K562 (cell line): ENCODE measurements at regions not wholly inside any gene's neighbourhood (a gene's known extent, or its start where the extent isn't known, plus 50 kb on each side); places are given as distances from the start of the nearest gene placed in this dataset.

Experiments
- ATF7 ChIP-seq: fragments of 450-650 bp; IDR thresholded peaks from 2 replicates; pipeline ENCODE4 v1.7.1; 2014; ENCODE audit warnings: mild to moderate bottlenecking, moderate library complexity
- CREB1 ChIP-seq, 2 experiments: sonication (generic) in 1 of 2; formaldehyde crosslinking in 1 of 2; IDR thresholded peaks; 2 replicates each; pipeline versions ENCODE4 v1.6.1 to v1.8.0; 2012 to 2022; ENCODE audit warnings: inconsistent platforms in 1 of 2, mild to moderate bottlenecking in 1 of 2, missing genetic modification reagents in 1 of 2, moderate library complexity in 1 of 2
- EP300 ChIP-seq: IDR thresholded peaks from 2 replicates; pipeline ENCODE4 v1.6.1; 2012; ENCODE audit warnings: low read length, improper control_type of control experiment
- ETS2 ChIP-seq: IDR thresholded peaks from 2 replicates; pipeline ENCODE4 v1.6.1; 2016; ENCODE audit warnings: borderline replicate concordance, missing genetic modification characterization, mild to moderate bottlenecking, moderate library complexity, missing compliant biosample characterization; ENCODE audit not compliant: poor library complexity, severe bottlenecking
- HNRNPK ChIP-seq: fragments of 200-400 bp; formaldehyde crosslinking; IDR thresholded peaks from one replicate; pipeline ENCODE4 v1.6.1; 2018; ENCODE audit warnings: mild to moderate bottlenecking, low read depth, low read length; ENCODE audit not compliant: poor library complexity, severe bottlenecking
- RFX5 ChIP-seq: IDR thresholded peaks from 2 replicates; pipeline ENCODE4 v1.6.1; 2011; ENCODE audit warnings: low read depth, mild to moderate bottlenecking, improper control_type of control experiment, low read length
- SP2 ChIP-seq: IDR thresholded peaks from 2 replicates; pipeline ENCODE4 v1.6.1; 2011; ENCODE audit warnings: mild to moderate bottlenecking, low read depth, low read length, moderate library complexity; ENCODE audit not compliant: poor library complexity, severe bottlenecking; ENCODE audit errors: extremely low read depth
- XRCC4 ChIP-seq: IDR thresholded peaks from one replicate; pipeline ENCODE4 v1.6.1; 2011; ENCODE audit not compliant: insufficient read depth, insufficient read length; ENCODE audit errors: extremely low read depth
- ZNF274 ChIP-seq: IDR thresholded peaks from 2 replicates; pipeline ENCODE4 v1.6.1; 2011; ENCODE audit warnings: low read depth, mild to moderate bottlenecking, low read length, moderate library complexity, borderline replicate concordance
- TF ChIP-seq, protein P1 (sequence below): sonication (generic); formaldehyde crosslinking; IDR thresholded peaks from 2 replicates; pipeline ENCODE4 v1.8.1; 2023; ENCODE audit warnings: mild to moderate bottlenecking, missing genetic modification reagents
- TF ChIP-seq, protein P2 (sequence below), 3 experiments: IDR thresholded peaks in 2 of 3; conservative IDR thresholded peaks in 1 of 3; 2 replicates each; pipeline ENCODE4 v1.5.1; 2011 to 2012; ENCODE audit warnings: low read length in 3 of 3, mild to moderate bottlenecking in 3 of 3, control low read depth in 2 of 3, improper control_type of control experiment in 1 of 3, inconsistent platforms in 1 of 3, low read depth in 1 of 3, mixed read lengths in 1 of 3, moderate library complexity in 1 of 3; ENCODE audit not compliant: insufficient read depth in 2 of 3
- TF ChIP-seq, protein P3 (sequence below), 3 experiments: fragments of 200-800 bp in 1 of 3; fragments of 250-450 bp in 1 of 3; fragments of 450-650 bp in 1 of 3; sonication (Bioruptor Pico) in 1 of 3; sonication (Bioruptor generic) in 1 of 3; formaldehyde crosslinking in 1 of 3; IDR thresholded peaks; 2 replicates each; pipeline versions ENCODE4 v1.6.1 to v1.8.0; 2016 to 2022; ENCODE audit warnings: mild to moderate bottlenecking in 2 of 3, missing genetic modification characterization in 2 of 3, missing compliant biosample characterization in 1 of 3, moderate library complexity in 1 of 3
- TF ChIP-seq, protein P4 (sequence below): fragments of 250-450 bp; sonication (Bioruptor Pico); IDR thresholded peaks from 2 replicates; pipeline ENCODE4 v1.5.0; 2021; ENCODE audit warnings: mild to moderate bottlenecking, borderline replicate concordance

DNA sequence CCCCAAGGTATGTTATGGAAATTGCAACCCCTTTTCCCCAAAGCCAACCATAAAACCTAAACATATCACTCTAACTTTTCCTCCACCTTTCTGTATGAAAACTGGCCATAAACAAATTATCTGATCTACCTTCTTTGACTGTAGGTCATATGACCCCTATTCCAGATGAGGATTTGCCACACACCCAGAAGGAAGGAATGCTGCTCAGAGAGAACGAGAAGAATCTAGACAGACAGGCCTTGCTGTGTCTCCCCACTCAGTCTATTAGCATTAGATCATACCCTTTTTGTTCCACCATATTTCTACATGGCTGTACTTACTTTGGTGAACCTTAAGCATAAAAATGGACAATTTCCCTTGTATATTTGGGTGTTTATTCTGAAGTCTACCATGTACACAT is 113.0 kb upstream of the PHYHIPL start:
- TF ChIP-seq, protein P1, sequence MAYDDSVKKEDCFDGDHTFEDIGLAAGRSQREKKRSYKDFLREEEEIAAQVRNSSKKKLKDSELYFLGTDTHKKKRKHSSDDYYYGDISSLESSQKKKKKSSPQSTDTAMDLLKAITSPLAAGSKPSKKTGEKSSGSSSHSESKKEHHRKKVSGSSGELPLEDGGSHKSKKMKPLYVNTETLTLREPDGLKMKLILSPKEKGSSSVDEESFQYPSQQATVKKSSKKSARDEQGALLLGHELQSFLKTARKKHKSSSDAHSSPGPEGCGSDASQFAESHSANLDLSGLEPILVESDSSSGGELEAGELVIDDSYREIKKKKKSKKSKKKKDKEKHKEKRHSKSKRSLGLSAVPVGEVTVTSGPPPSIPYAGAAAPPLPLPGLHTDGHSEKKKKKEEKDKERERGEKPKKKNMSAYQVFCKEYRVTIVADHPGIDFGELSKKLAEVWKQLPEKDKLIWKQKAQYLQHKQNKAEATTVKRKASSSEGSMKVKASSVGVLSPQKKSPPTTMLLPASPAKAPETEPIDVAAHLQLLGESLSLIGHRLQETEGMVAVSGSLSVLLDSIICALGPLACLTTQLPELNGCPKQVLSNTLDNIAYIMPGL (CRISPR knock-in tag), result no peak
- no peak for TF ChIP-seq EP300
- TF ChIP-seq RFX5, result no peak
- TF ChIP-seq ETS2, result no peak
- no peak for TF ChIP-seq HNRNPK
- TF ChIP-seq, protein P2, sequence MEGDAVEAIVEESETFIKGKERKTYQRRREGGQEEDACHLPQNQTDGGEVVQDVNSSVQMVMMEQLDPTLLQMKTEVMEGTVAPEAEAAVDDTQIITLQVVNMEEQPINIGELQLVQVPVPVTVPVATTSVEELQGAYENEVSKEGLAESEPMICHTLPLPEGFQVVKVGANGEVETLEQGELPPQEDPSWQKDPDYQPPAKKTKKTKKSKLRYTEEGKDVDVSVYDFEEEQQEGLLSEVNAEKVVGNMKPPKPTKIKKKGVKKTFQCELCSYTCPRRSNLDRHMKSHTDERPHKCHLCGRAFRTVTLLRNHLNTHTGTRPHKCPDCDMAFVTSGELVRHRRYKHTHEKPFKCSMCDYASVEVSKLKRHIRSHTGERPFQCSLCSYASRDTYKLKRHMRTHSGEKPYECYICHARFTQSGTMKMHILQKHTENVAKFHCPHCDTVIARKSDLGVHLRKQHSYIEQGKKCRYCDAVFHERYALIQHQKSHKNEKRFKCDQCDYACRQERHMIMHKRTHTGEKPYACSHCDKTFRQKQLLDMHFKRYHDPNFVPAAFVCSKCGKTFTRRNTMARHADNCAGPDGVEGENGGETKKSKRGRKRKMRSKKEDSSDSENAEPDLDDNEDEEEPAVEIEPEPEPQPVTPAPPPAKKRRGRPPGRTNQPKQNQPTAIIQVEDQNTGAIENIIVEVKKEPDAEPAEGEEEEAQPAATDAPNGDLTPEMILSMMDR (IDR thresholded peaks at IDR 0.05 in 2 of 3, conservative IDR thresholded peaks at IDR 0.05 in 1 of 3; ENCODE audit: insufficient read depth in 2 of 3, low read depth in 1 of 3, low read length in 3 of 3), result no peak
- no peak for TF ChIP-seq ZNF274
- TF ChIP-seq, protein P3, sequence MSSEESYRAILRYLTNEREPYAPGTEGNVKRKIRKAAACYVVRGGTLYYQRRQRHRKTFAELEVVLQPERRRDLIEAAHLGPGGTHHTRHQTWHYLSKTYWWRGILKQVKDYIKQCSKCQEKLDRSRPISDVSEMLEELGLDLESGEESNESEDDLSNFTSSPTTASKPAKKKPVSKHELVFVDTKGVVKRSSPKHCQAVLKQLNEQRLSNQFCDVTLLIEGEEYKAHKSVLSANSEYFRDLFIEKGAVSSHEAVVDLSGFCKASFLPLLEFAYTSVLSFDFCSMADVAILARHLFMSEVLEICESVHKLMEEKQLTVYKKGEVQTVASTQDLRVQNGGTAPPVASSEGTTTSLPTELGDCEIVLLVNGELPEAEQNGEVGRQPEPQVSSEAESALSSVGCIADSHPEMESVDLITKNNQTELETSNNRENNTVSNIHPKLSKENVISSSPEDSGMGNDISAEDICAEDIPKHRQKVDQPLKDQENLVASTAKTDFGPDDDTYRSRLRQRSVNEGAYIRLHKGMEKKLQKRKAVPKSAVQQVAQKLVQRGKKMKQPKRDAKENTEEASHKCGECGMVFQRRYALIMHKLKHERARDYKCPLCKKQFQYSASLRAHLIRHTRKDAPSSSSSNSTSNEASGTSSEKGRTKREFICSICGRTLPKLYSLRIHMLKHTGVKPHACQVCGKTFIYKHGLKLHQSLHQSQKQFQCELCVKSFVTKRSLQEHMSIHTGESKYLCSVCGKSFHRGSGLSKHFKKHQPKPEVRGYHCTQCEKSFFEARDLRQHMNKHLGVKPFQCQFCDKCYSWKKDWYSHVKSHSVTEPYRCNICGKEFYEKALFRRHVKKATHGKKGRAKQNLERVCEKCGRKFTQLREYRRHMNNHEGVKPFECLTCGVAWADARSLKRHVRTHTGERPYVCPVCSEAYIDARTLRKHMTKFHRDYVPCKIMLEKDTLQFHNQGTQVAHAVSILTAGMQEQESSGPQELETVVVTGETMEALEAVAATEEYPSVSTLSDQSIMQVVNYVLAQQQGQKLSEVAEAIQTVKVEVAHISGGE (CRISPR knock-in tag; IDR thresholded peaks at IDR 0.05), result no peak
- no peak for TF ChIP-seq ATF7
- TF ChIP-seq SP2, result no peak
- TF ChIP-seq, protein P4, sequence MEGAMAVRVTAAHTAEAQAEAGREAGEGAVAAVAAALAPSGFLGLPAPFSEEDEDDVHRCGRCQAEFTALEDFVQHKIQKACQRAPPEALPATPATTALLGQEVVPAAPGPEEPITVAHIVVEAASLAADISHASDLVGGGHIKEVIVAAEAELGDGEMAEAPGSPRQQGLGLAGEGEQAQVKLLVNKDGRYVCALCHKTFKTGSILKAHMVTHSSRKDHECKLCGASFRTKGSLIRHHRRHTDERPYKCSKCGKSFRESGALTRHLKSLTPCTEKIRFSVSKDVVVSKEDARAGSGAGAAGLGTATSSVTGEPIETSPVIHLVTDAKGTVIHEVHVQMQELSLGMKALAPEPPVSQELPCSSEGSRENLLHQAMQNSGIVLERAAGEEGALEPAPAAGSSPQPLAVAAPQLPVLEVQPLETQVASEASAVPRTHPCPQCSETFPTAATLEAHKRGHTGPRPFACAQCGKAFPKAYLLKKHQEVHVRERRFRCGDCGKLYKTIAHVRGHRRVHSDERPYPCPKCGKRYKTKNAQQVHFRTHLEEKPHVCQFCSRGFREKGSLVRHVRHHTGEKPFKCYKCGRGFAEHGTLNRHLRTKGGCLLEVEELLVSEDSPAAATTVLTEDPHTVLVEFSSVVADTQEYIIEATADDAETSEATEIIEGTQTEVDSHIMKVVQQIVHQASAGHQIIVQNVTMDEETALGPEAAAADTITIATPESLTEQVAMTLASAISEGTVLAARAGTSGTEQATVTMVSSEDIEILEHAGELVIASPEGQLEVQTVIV, result no peak
- no peak for TF ChIP-seq CREB1 (IDR thresholded peaks at IDR 0.05)
- no peak for TF ChIP-seq CREB1 (CRISPR knock-in tag; IDR thresholded peaks at IDR 0.05)
- TF ChIP-seq XRCC4, result no peak
